ENCODE measurements at regions not wholly inside any gene's neighbourhood (a gene's known extent, or its start where the extent isn't known, plus 50 kb on each side); places are given as distances from the start of the nearest gene placed in this dataset.

- TF ChIP-seq ZMIZ1 (IDR thresholded peaks at IDR 0.05; ENCODE audit: low read depth in 2 of 2, low read length in 2 of 2) (no peak), COPS2 (conservative IDR thresholded peaks at IDR 0.05) (no peak), PHB (CRISPR knock-in tag; IDR thresholded peaks at IDR 0.05) (no peak), CTCF (IDR thresholded peaks at IDR 0.05 in 2 of 3, conservative IDR thresholded peaks at IDR 0.05 in 1 of 3; ENCODE audit: insufficient read depth in 2 of 3, low read depth in 1 of 3, low read length in 3 of 3) (no peak), ARHGAP35 (IDR thresholded peaks at IDR 0.05; ENCODE audit: partially characterized antibody) (no peak), SMAD2 (IDR thresholded peaks at IDR 0.05; ENCODE audit: low read depth, low read length) (no peak), TFE3 (CRISPR knock-in tag; IDR thresholded peaks at IDR 0.05) (no peak), JUND (IDR thresholded peaks at IDR 0.05; ENCODE audit: borderline replicate concordance, low read depth, low read length) (no peak), JUND (tag; IDR thresholded peaks at IDR 0.05; ENCODE audit: borderline replicate concordance, low read depth, low read length) (no peak), ZNF717 (CRISPR knock-in tag; IDR thresholded peaks at IDR 0.05) (no peak), TBP (optimal IDR thresholded peaks at IDR 0.05; ENCODE audit: low read depth, low read length) (no peak)
Observed at GRCh38 chr4:129842096-129842495, 746.1 kb downstream of the C4orf33 start (continued).
